ENCODE measurements at regions not wholly inside any gene's neighbourhood (a gene's known extent, or its start where the extent isn't known, plus 50 kb on each side); places are given as distances from the start of the nearest gene placed in this dataset.

DNA sequence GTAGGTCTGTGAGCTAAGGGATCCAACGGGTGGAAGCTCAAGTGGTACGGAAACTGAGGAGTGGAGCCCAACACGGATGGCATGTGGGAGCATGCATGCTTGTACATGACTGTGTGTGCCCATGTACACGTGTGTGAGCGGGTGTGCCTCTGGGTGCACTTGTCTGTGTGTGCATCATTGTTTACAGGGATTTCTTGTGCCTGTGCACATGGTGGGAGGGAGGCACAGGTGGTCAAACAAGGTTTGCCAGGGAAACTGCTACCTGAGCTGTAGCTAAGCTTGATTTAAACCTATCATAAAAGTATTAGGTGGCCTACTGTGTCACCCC lies 122.5 kb upstream of the MAMLD1 start:
- TF ChIP-seq REST (IDR thresholded peaks at IDR 0.05; ENCODE audit: low read depth) (no peak), CEBPB (IDR thresholded peaks at IDR 0.05) (no peak), RAD21 (IDR thresholded peaks at IDR 0.05; ENCODE audit: low read depth) (no peak), TEAD4 (IDR thresholded peaks at IDR 0.05) (no peak), NFIC (IDR thresholded peaks at IDR 0.05) (no peak), CREB1 (IDR thresholded peaks at IDR 0.05; ENCODE audit: low read depth) (no peak), FOXM1 (IDR thresholded peaks at IDR 0.05; ENCODE audit: borderline replicate concordance, low read depth) (no peak), YY1 (IDR thresholded peaks at IDR 0.05; ENCODE audit: low read depth) (no peak), EP300 (IDR thresholded peaks at IDR 0.05; ENCODE audit: borderline replicate concordance) (no peak), TCF12 (IDR thresholded peaks at IDR 0.05; ENCODE audit: low read depth) (no peak), TAF1 (IDR thresholded peaks at IDR 0.05; ENCODE audit: low read depth) (no peak), EGR1 (IDR thresholded peaks at IDR 0.05) (no peak), ZBTB7A (IDR thresholded peaks at IDR 0.05; ENCODE audit: low read depth) (no peak)
- TF ChIP-seq, protein P1, sequence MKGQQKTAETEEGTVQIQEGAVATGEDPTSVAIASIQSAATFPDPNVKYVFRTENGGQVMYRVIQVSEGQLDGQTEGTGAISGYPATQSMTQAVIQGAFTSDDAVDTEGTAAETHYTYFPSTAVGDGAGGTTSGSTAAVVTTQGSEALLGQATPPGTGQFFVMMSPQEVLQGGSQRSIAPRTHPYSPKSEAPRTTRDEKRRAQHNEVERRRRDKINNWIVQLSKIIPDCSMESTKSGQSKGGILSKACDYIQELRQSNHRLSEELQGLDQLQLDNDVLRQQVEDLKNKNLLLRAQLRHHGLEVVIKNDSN (IDR thresholded peaks at IDR 0.05) = no peak
- TF ChIP-seq, protein P2, sequence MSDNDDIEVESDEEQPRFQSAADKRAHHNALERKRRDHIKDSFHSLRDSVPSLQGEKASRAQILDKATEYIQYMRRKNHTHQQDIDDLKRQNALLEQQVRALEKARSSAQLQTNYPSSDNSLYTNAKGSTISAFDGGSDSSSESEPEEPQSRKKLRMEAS (IDR thresholded peaks at IDR 0.05) = no peak

- TF ChIP-seq TEAD4 (IDR thresholded peaks at IDR 0.05) = no peak
- TF ChIP-seq EGR1 (IDR thresholded peaks at IDR 0.05) = no peak
- no peak for TF ChIP-seq FOXM1 (IDR thresholded peaks at IDR 0.05; ENCODE audit: borderline replicate concordance, low read depth)
- no peak for TF ChIP-seq CEBPB (IDR thresholded peaks at IDR 0.05)
- TF ChIP-seq TAF1 (IDR thresholded peaks at IDR 0.05; ENCODE audit: low read depth) = no peak
- TF ChIP-seq YY1 (IDR thresholded peaks at IDR 0.05; ENCODE audit: low read depth) = no peak
- TF ChIP-seq ZBTB7A (IDR thresholded peaks at IDR 0.05; ENCODE audit: low read depth) = no peak
- no peak for TF ChIP-seq TCF12 (IDR thresholded peaks at IDR 0.05; ENCODE audit: low read depth)
- TF ChIP-seq, protein P1 (IDR thresholded peaks at IDR 0.05) = no peak
- no peak for TF ChIP-seq CREB1 (IDR thresholded peaks at IDR 0.05; ENCODE audit: low read depth)
- no peak for TF ChIP-seq NFIC (IDR thresholded peaks at IDR 0.05)
- no peak for TF ChIP-seq REST (IDR thresholded peaks at IDR 0.05; ENCODE audit: low read depth)
- no peak for TF ChIP-seq RAD21 (IDR thresholded peaks at IDR 0.05; ENCODE audit: low read depth)
- no peak for TF ChIP-seq EP300 (IDR thresholded peaks at IDR 0.05; ENCODE audit: borderline replicate concordance)
- TF ChIP-seq, protein P2 (IDR thresholded peaks at IDR 0.05) = no peak
Measured at GRCh38 chrX:150253959-150254620, 109.0 kb upstream of the MAMLD1 start.

DNA sequence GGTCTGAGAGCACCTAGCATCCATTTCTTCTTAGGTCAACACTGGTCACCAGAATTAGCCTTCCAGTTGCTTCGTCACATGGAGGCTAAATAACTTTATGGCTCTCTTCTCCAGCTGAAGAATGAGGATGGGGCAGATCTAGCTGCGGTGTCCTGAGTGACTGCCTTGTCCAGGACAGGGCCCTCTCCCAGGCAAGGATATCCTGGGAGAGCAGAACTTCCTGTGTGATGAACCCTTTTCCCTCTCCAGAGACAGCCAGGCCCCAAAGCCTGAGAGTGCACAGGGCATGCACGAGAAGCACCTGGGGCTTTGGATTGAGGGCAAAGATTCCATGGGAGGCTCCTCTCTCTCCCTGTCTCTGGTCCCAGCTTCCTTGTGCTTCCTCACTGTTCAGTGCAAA lies 108.2 kb upstream of the MAMLD1 start:
- TF ChIP-seq FOXM1 (IDR thresholded peaks at IDR 0.05; ENCODE audit: borderline replicate concordance, low read depth) (no peak), YY1 (IDR thresholded peaks at IDR 0.05; ENCODE audit: low read depth) (no peak), NFIC (IDR thresholded peaks at IDR 0.05) (no peak), EGR1 (IDR thresholded peaks at IDR 0.05) (no peak), TAF1 (IDR thresholded peaks at IDR 0.05; ENCODE audit: low read depth) (no peak), EP300 (IDR thresholded peaks at IDR 0.05; ENCODE audit: borderline replicate concordance) (no peak), CREB1 (IDR thresholded peaks at IDR 0.05; ENCODE audit: low read depth) (no peak), RAD21 (IDR thresholded peaks at IDR 0.05; ENCODE audit: low read depth) (no peak), TCF12 (IDR thresholded peaks at IDR 0.05; ENCODE audit: low read depth) (no peak), REST (IDR thresholded peaks at IDR 0.05; ENCODE audit: low read depth) (no peak), CEBPB (IDR thresholded peaks at IDR 0.05) (no peak), TEAD4 (IDR thresholded peaks at IDR 0.05) (no peak), ZBTB7A (IDR thresholded peaks at IDR 0.05; ENCODE audit: low read depth) (no peak)
- TF ChIP-seq, protein P2 (IDR thresholded peaks at IDR 0.05) = no peak
- TF ChIP-seq, protein P1 (IDR thresholded peaks at IDR 0.05) = no peak

Data from Ishikawa (cell line).